Mesendoderm (in vitro differentiated cells): ENCODE measurements at regions not wholly inside any gene's neighbourhood (a gene's known extent, or its start where the extent isn't known, plus 50 kb on each side); places are given as distances from the start of the nearest gene placed in this dataset.

Source experiments
- DNase-seq: peaks from one replicate; pipeline ENCODE4 v3.0.0; 2013
- H2AK5ac ChIP-seq: 2 replicates; pipeline ENCODE4 v1.6.1; 2013; ENCODE audit warnings: low read length, inconsistent platforms
- H2BK120ac ChIP-seq: 2 replicates; pipeline ENCODE4 v1.6.1; 2013; ENCODE audit warnings: low read depth, mild to moderate bottlenecking, low read length, moderate library complexity, mixed read lengths
- H2BK15ac ChIP-seq: replicated peaks from 2 replicates; pipeline ENCODE4 v1.6.1; 2013; ENCODE audit warnings: low read depth, mild to moderate bottlenecking, moderate library complexity
- H2BK5ac ChIP-seq: 2 replicates; pipeline ENCODE4 v1.6.1; 2013; ENCODE audit warnings: low read length, inconsistent platforms
- H3K18ac ChIP-seq: 2 replicates; pipeline ENCODE4 v1.6.1; 2013; ENCODE audit warnings: mild to moderate bottlenecking, low read length, mixed read lengths
- H3K23ac ChIP-seq: one replicate; pipeline ENCODE4 v1.6.1; 2013; ENCODE audit warnings: low read length
- H3K27ac ChIP-seq: 2 replicates; pipeline ENCODE4 v1.5.1; 2013; ENCODE audit warnings: low read depth, mild to moderate bottlenecking, inconsistent platforms, low read length, moderate library complexity
- H3K27me3 ChIP-seq: 2 replicates; pipeline ENCODE4 v1.6.1; 2013; ENCODE audit warnings: low read length, control low read depth, mild to moderate bottlenecking, inconsistent platforms; ENCODE audit not compliant: insufficient read depth, poor library complexity
- H3K36me3 ChIP-seq: 2 replicates; pipeline ENCODE4 v1.6.1; 2013; ENCODE audit warnings: low read length, inconsistent platforms; ENCODE audit not compliant: control insufficient read depth, insufficient read depth
- H3K4ac ChIP-seq: one replicate; pipeline ENCODE4 v1.6.1; 2013; ENCODE audit warnings: low read depth, mild to moderate bottlenecking, low read length, moderate library complexity
- H3K4me1 ChIP-seq: 2 replicates; pipeline ENCODE4 v1.6.1; 2013; ENCODE audit warnings: low read depth, low read length, inconsistent platforms; ENCODE audit not compliant: control insufficient read depth
- H3K4me2 ChIP-seq: 2 replicates; pipeline ENCODE4 v1.6.1; 2013; ENCODE audit warnings: low read length
- H3K4me3 ChIP-seq: 2 replicates; pipeline ENCODE4 v1.5.1; 2013; ENCODE audit warnings: mild to moderate bottlenecking, low read length
- H3K56ac ChIP-seq: one replicate; pipeline ENCODE4 v1.6.1; 2013; ENCODE audit warnings: low read length
- H3K79me1 ChIP-seq: 2 replicates; pipeline ENCODE4 v1.6.1; 2013; ENCODE audit warnings: low read length, inconsistent platforms
- H3K79me2 ChIP-seq: 2 replicates; pipeline ENCODE4 v1.6.1; 2013; ENCODE audit warnings: mild to moderate bottlenecking, low read length; ENCODE audit not compliant: control insufficient read depth, insufficient read depth
- H3K9ac ChIP-seq: 2 replicates; pipeline ENCODE4 v1.6.1; 2013; ENCODE audit warnings: low read length, inconsistent platforms
- H4K5ac ChIP-seq: one replicate; pipeline ENCODE4 v1.6.1; 2013; ENCODE audit warnings: low read length
- H4K8ac ChIP-seq: one replicate; pipeline ENCODE4 v1.6.1; 2013; ENCODE audit warnings: low read depth, mild to moderate bottlenecking, control low read depth, low read length, moderate library complexity
- WGBS: extraction: QIAGEN DNeasy Blood & Tissue Kit; methylation state at CpG from one replicate; pipeline ENCODE4 v1.1.7; 2013; ENCODE audit warnings: low lambda C conversion rate, missing lambda C conversion rate; ENCODE audit not compliant: insufficient coverage; ENCODE audit errors: extremely low coverage; 5-methylcytosine and 5-hydroxymethylcytosine counted together

- Histone ChIP-seq H3K4me3 (no peak overlapping the region), H3K36me3 (no peaks in the 10 kb centered on the region), H3K23ac (no peak overlapping the region), H2BK5ac (no peak overlapping the region), H2BK15ac (no peak overlapping the region), H2BK120ac (no peak overlapping the region), H2AK5ac (no peak overlapping the region), H3K79me2 (no peaks in the 10 kb centered on the region), H3K4me2 (no peak overlapping the region), H3K18ac (no peak overlapping the region), H3K79me1 (no peaks in the 10 kb centered on the region), H4K5ac (no peak overlapping the region), H3K4ac (no peak overlapping the region), H3K4me1 (peaks cover 3% of the 10 kb centered on the region), H3K56ac (no peak overlapping the region), H3K27me3 (no peaks in the 10 kb centered on the region), H3K9ac (no peak overlapping the region), H4K8ac (no peak overlapping the region), H3K27ac (no peak overlapping the region)
- DNase-seq: no peak
- no CpG with 5 or more reads among the region's 1 CpG for WGBS
Observed at GRCh38 chr14:94975366-94975765, 182.0 kb downstream of the DICER1 start.

- Histone ChIP-seq H2BK120ac (no peak overlapping the region), H3K79me2 (no peaks in the 10 kb centered on the region), H3K4me1 (peaks cover under 1% of the 10 kb centered on the region), H2AK5ac (no peak overlapping the region), H3K4me3 (no peak overlapping the region), H3K4ac (no peak overlapping the region), H3K27ac (no peak overlapping the region), H3K36me3 (no peaks in the 10 kb centered on the region), H3K79me1 (no peaks in the 10 kb centered on the region), H3K23ac (no peak overlapping the region), H2BK5ac (no peak overlapping the region), H4K5ac (no peak overlapping the region), H3K27me3 (no peaks in the 10 kb centered on the region), H3K18ac (no peak overlapping the region), H4K8ac (no peak overlapping the region), H2BK15ac (no peak overlapping the region), H3K56ac (no peak overlapping the region), H3K4me2 (no peak overlapping the region), H3K9ac (no peak overlapping the region)
- DNase-seq: no peak
- WGBS: no CpG with 5 or more reads among the region's 3 CpGs
Observed at GRCh38 chr14:94974893-94975292, 182.4 kb downstream of the DICER1 start.

GRCh38 chr14:94974422-94974821, 182.9 kb downstream of the DICER1 start:
- no peak for DNase-seq
- H3K56ac ChIP-seq: no peak overlapping the region
- H2AK5ac ChIP-seq: no peak overlapping the region
- no peak overlapping the region for H4K5ac ChIP-seq
- H3K18ac ChIP-seq: no peak overlapping the region
- H3K27ac ChIP-seq: no peak overlapping the region
- H2BK120ac ChIP-seq: no peak overlapping the region
- no peaks in the 10 kb centered on the region for H3K79me2 ChIP-seq
- no peak overlapping the region for H2BK15ac ChIP-seq
- no peak overlapping the region for H3K4me2 ChIP-seq
- H3K4ac ChIP-seq: no peak overlapping the region
- H3K79me1 ChIP-seq: no peaks in the 10 kb centered on the region
- H3K36me3 ChIP-seq: no peaks in the 10 kb centered on the region
- no peak overlapping the region for H3K4me3 ChIP-seq
- no peak overlapping the region for H2BK5ac ChIP-seq
- H3K23ac ChIP-seq: no peak overlapping the region
- no peaks in the 10 kb centered on the region for H3K27me3 ChIP-seq
- H4K8ac ChIP-seq: no peak overlapping the region
- no CpG with 5 or more reads among the region's 2 CpGs for WGBS
- H3K9ac ChIP-seq: no peak overlapping the region
- H3K4me1 ChIP-seq: no peaks in the 10 kb centered on the region

- Histone ChIP-seq H4K8ac (no peak overlapping the region), H3K27me3 (no peaks in the 10 kb centered on the region), H3K23ac (no peak overlapping the region), H3K4me3 (no peak overlapping the region), H3K79me1 (no peaks in the 10 kb centered on the region), H3K27ac (no peak overlapping the region), H3K4me2 (no peak overlapping the region), H3K4ac (no peak overlapping the region), H4K5ac (no peak overlapping the region), H3K36me3 (no peaks in the 10 kb centered on the region), H3K56ac (no peak overlapping the region), H3K18ac (no peak overlapping the region), H2BK15ac (no peak overlapping the region), H2AK5ac (no peak overlapping the region), H3K79me2 (no peaks in the 10 kb centered on the region), H3K9ac (no peak overlapping the region), H2BK120ac (no peak overlapping the region), H3K4me1 (no peaks in the 10 kb centered on the region), H2BK5ac (no peak overlapping the region)
- DNase-seq: no peak
- WGBS: no CpG with 5 or more reads among the region's 10 CpGs
Observed at GRCh38 chr14:94971750-94972149, 185.6 kb downstream of the DICER1 start.

GRCh38 chr14:94970941-94971730, 186.2 kb downstream of the DICER1 start:
- Histone ChIP-seq H3K79me2 (no peaks in the 10 kb centered on the region), H2BK5ac (no peak overlapping the region), H3K27me3 (no peaks in the 10 kb centered on the region), H3K56ac (no peak overlapping the region), H3K36me3 (no peaks in the 10 kb centered on the region), H2BK120ac (no peak overlapping the region), H3K4me2 (no peak overlapping the region), H3K18ac (no peak overlapping the region), H3K4me3 (no peak overlapping the region), H3K4me1 (no peaks in the 10 kb centered on the region), H3K79me1 (no peaks in the 10 kb centered on the region), H4K8ac (no peak overlapping the region), H2BK15ac (no peak overlapping the region), H3K23ac (no peak overlapping the region), H3K9ac (no peak overlapping the region), H3K27ac (no peak overlapping the region), H3K4ac (no peak overlapping the region), H4K5ac (no peak overlapping the region), H2AK5ac (no peak overlapping the region)
- no peak for DNase-seq
- WGBS: no CpG with 5 or more reads among the region's 2 CpGs

GRCh38 chr14:94969766-94970165, 187.6 kb downstream of the DICER1 start:
- H3K79me1 ChIP-seq: no peaks in the 10 kb centered on the region
- no peak for DNase-seq
- H2BK5ac ChIP-seq: no peak overlapping the region
- no peak overlapping the region for H2BK15ac ChIP-seq
- H3K9ac ChIP-seq: no peak overlapping the region
- H3K27ac ChIP-seq: no peak overlapping the region
- H3K36me3 ChIP-seq: no peaks in the 10 kb centered on the region
- H2BK120ac ChIP-seq: no peak overlapping the region
- no peak overlapping the region for H4K5ac ChIP-seq
- H3K23ac ChIP-seq: no peak overlapping the region
- WGBS: no CpG with 5 or more reads among the region's 4 CpGs
- H3K4me2 ChIP-seq: no peak overlapping the region
- no peak overlapping the region for H3K4ac ChIP-seq
- H3K56ac ChIP-seq: no peak overlapping the region
- no peaks in the 10 kb centered on the region for H3K4me1 ChIP-seq
- H4K8ac ChIP-seq: no peak overlapping the region
- H3K4me3 ChIP-seq: no peak overlapping the region
- no peaks in the 10 kb centered on the region for H3K27me3 ChIP-seq
- H2AK5ac ChIP-seq: no peak overlapping the region
- no peaks in the 10 kb centered on the region for H3K79me2 ChIP-seq
- no peak overlapping the region for H3K18ac ChIP-seq
